Fibroblast of mammary gland (primary cell): ENCODE measurements at regions not wholly inside any gene's neighbourhood (a gene's known extent, or its start where the extent isn't known, plus 50 kb on each side); places are given as distances from the start of the nearest gene placed in this dataset.

Experiments
- DNase-seq: peaks from one replicate; pipeline ENCODE4 v3.0.0-alpha.2; 2010; ENCODE audit warnings: low read depth
- H3K4me3 ChIP-seq: 2 replicates; pipeline ENCODE4 v1.5.1; 2011; ENCODE audit warnings: low read depth, mild to moderate bottlenecking, low read length, moderate library complexity; ENCODE audit not compliant: control insufficient read depth
- TF ChIP-seq, protein P1 (sequence below): conservative IDR thresholded peaks from 2 replicates; pipeline ENCODE4 v1.5.1; 2011; ENCODE audit warnings: low read depth, low read length, inconsistent platforms; ENCODE audit not compliant: control insufficient read depth, insufficient read depth

DNA sequence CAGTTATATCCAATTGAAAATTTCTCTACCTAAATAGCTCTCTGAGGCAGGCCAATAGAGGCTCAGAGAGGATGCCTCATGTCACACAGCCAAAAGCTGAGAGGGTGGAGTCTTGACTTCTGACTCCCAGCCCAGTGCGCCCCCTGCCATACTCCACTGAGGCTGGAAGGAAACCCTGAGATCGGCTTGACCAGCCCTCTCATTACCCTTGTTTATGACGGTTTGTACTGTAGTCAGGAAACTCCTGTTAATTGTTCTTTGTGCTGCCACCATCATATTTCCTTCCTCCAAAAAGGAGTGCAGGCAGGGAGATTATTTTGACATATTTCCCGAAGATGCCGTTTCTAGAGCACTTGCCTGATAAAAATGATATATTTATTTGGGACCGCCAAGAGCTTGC lies 107.9 kb downstream of the AIPL1 start:
- TF ChIP-seq, protein P1, sequence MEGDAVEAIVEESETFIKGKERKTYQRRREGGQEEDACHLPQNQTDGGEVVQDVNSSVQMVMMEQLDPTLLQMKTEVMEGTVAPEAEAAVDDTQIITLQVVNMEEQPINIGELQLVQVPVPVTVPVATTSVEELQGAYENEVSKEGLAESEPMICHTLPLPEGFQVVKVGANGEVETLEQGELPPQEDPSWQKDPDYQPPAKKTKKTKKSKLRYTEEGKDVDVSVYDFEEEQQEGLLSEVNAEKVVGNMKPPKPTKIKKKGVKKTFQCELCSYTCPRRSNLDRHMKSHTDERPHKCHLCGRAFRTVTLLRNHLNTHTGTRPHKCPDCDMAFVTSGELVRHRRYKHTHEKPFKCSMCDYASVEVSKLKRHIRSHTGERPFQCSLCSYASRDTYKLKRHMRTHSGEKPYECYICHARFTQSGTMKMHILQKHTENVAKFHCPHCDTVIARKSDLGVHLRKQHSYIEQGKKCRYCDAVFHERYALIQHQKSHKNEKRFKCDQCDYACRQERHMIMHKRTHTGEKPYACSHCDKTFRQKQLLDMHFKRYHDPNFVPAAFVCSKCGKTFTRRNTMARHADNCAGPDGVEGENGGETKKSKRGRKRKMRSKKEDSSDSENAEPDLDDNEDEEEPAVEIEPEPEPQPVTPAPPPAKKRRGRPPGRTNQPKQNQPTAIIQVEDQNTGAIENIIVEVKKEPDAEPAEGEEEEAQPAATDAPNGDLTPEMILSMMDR: no peak
- no peak for DNase-seq
- no peak overlapping the region for H3K4me3 ChIP-seq

DNA sequence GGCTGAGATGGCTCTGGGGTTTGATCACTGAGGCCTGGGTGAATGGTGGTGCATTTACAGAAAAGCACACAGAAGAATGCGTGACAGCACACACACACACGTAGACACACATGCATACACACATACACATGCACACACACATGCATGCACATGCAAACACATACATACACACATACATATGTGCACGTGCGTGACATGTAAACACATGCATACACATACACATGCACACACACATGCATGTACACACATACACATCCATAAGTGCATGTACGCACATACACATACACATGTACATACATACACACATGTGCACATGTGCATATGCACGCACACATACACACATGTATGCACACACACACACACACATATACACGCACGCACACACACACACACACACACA lies 108.4 kb downstream of the AIPL1 start:
- TF ChIP-seq, protein P1: no peak
- no peak overlapping the region for H3K4me3 ChIP-seq
- no peak for DNase-seq

DNA sequence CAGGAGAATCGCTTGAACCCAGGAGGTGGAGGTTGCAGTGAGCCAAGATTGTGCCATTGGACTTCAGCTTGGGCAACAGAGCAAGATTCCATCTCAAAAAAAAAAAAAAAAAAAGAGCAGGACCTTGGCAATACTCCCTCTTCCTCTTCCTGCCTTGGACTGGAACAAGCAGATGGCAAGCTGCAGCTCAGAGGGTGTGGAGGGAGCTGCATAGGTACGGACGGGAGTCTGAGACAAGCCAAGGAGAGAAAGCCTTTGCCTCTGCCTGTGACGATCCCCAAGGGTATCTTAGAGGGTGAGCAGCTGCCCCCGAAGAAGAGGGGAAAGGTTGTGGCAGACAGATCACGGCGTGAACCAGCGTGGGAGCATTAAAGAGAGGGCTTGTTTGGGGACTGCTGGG lies 109.2 kb downstream of the AIPL1 start:
- no peak for DNase-seq
- no peak overlapping the region for H3K4me3 ChIP-seq
- TF ChIP-seq, protein P1: no peak

DNA sequence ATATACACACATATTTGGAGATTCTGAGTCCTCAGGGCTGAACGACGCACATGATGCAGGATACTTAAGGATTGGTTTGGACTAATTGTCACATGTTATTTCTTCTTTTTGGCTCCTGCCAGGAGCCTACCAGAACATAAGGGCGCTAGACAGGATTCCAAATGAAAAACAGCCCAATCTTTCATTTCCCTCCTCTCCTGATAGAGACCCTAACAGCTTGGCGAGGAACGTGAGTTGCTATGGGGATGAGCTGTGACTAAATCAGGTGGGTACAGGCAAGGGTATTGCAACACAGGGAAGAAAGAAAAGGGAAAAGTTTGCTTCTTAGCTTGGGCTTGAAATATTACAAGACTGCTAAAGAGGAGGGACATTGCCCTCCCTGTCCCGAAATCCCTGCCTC lies 109.9 kb downstream of the AIPL1 start:
- TF ChIP-seq, protein P1: no peak
- H3K4me3 ChIP-seq: no peak overlapping the region
- DNase-seq: no peak

DNA sequence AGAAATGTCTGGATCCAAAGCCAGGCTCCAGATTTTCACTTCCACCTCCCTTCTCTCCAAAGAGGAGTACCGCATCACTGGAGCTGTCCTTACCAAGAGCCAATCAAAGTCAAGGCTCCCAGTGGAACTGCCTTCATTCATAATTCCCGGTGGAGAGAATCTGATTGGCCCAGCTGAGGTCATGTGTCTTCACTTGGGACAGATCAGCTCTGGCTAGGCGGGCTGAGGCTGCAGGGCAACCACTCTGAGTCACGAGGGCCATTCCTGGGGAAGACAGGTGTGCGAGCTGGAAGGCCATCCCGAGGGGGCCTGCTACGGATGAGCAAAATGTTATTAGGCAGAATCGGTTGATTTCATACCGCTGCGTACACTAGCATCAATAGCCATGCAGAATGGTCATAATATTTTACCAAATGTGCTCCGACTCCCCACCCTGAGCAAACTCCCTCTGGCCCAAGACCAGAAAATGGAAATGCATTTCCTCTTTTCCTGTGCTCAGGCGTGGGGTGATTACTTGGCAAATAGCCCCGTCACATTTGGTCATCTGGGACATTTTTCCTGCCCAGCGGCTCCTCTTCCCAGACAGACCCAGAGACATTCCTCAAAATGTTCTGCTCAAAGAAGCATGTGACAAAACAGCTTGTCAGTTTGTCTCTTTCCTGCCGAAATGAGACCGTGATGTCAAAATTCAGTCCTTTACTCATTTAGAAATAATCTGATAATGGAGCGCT lies 111.1 kb downstream of the AIPL1 start:
- no peak overlapping the region for H3K4me3 ChIP-seq
- TF ChIP-seq, protein P1: no peak

DNA sequence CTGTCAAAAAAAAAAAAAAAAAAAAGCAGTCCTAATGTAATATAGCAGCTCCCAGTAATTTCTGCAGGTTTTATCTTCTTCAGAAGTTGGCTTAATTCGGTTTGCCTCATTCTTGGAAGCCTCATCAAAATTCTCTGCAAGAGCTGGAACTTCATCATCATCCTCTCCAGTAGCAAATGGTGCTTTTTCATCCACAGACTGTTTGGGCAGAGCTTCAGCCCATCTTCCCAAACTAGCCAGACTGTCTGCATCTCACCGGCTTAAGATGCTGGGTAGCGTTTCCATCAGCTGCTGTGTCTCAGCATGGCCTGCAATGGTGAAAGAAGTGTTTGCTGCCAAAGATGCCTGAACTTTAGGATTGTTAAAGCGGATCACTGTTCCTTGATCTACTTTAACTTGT lies 112.6 kb downstream of the AIPL1 start:
- no peak overlapping the region for H3K4me3 ChIP-seq
- TF ChIP-seq, protein P1: no peak
- no peak for DNase-seq

More for the DNA sequence above, 111.1 kb downstream of the AIPL1 start:
- DNase-seq: no peak

DNA sequence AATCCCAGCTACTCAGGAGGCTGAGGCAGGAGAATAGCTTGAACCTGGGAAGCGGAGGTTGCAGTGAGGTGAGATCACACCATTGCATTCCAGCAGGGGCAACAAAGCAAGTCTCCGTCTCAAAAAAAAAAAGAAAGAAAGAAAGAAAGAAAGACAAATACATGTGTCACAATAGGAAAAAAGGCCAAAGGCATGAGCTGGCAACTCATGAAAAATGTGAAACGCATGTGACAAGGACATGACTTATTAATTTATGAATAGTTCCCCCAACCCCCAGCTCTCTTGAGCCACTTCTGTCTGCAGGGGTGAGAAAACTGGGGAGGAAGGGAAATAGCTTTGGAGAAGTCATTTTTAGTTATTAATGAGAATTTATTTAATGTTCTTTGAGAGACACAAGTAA lies 120.6 kb downstream of the AIPL1 start:
- DNase-seq: no peak
- TF ChIP-seq, protein P1: no peak
- no peak overlapping the region for H3K4me3 ChIP-seq
